ENCODE measurements at regions not wholly inside any gene's neighbourhood (a gene's known extent, or its start where the extent isn't known, plus 50 kb on each side); places are given as distances from the start of the nearest gene placed in this dataset.
"Not testable (repeated sequence)": the region's sequence is repeated elsewhere in the genome, so short reads cannot be mapped to it uniquely, and the experiment has no call there.

- H3K27me3 Mint-ChIP-seq (ENCODE audit: insufficient read depth, low read depth); DNase-seq (ENCODE audit: low spot score); H3K9me3 ChIP-seq (ENCODE audit: low read depth); H3K9ac ChIP-seq; H3K27ac Mint-ChIP-seq; H3K4me1 Mint-ChIP-seq; H3K4me3 Mint-ChIP-seq; H3K4me2 ChIP-seq; H3K4me3 ChIP-seq; H3K36me3 Mint-ChIP-seq; H3K27me3 ChIP-seq; H3K36me3 ChIP-seq; H3F3A ChIP-seq (ENCODE audit: low read depth); H3K27ac ChIP-seq; H2AFZ ChIP-seq (replicated peaks); H4K20me1 ChIP-seq (ENCODE audit: low read depth); H3K79me2 ChIP-seq (ENCODE audit: low read depth); H3K9me3 Mint-ChIP-seq; H3K4me1 ChIP-seq: not testable (repeated sequence)
Measured at GRCh38 chr2:90239769-90240168, 1548.3 kb downstream of the RPIA start.

GRCh38 chr2:90244902-90245765, 1553.7 kb downstream of the RPIA start:
- not testable (repeated sequence) for H3K4me3 ChIP-seq; H3K27ac Mint-ChIP-seq; H3K9ac ChIP-seq; H3F3A ChIP-seq (ENCODE audit: low read depth); H3K27me3 Mint-ChIP-seq (ENCODE audit: insufficient read depth, low read depth); H3K36me3 Mint-ChIP-seq; H3K79me2 ChIP-seq (ENCODE audit: low read depth); H3K4me1 ChIP-seq; H2AFZ ChIP-seq (replicated peaks); H3K27me3 ChIP-seq; H4K20me1 ChIP-seq (ENCODE audit: low read depth); DNase-seq (ENCODE audit: low spot score); H3K4me2 ChIP-seq; H3K9me3 Mint-ChIP-seq; H3K4me1 Mint-ChIP-seq; H3K36me3 ChIP-seq; H3K9me3 ChIP-seq (ENCODE audit: low read depth); H3K27ac ChIP-seq
- peak overlapping the region; percentile 79 for H3K4me3 Mint-ChIP-seq

- H3K27me3 Mint-ChIP-seq (ENCODE audit: insufficient read depth, low read depth); H2AFZ ChIP-seq (replicated peaks); H3K36me3 Mint-ChIP-seq; H4K20me1 ChIP-seq (ENCODE audit: low read depth); H3K27me3 ChIP-seq; H3K9me3 ChIP-seq (ENCODE audit: low read depth); H3K9me3 Mint-ChIP-seq; H3K4me1 Mint-ChIP-seq; H3K79me2 ChIP-seq (ENCODE audit: low read depth); H3K4me3 Mint-ChIP-seq; DNase-seq (ENCODE audit: low spot score); H3K4me3 ChIP-seq; H3K4me2 ChIP-seq; H3K27ac Mint-ChIP-seq; H3K4me1 ChIP-seq; H3K27ac ChIP-seq; H3K9ac ChIP-seq; H3F3A ChIP-seq (ENCODE audit: low read depth); H3K36me3 ChIP-seq: not testable (repeated sequence)
Measured at GRCh38 chr2:90248400-90248799, 1556.9 kb downstream of the RPIA start.

- not testable (repeated sequence) for H3K4me3 Mint-ChIP-seq; H3K9me3 Mint-ChIP-seq; H3K27me3 ChIP-seq; H2AFZ ChIP-seq (replicated peaks); H3K4me2 ChIP-seq; H3K4me1 Mint-ChIP-seq; H3F3A ChIP-seq (ENCODE audit: low read depth); DNase-seq (ENCODE audit: low spot score); H3K4me3 ChIP-seq; H3K4me1 ChIP-seq; H4K20me1 ChIP-seq (ENCODE audit: low read depth); H3K27me3 Mint-ChIP-seq (ENCODE audit: insufficient read depth, low read depth); H3K27ac Mint-ChIP-seq; H3K27ac ChIP-seq; H3K36me3 ChIP-seq; H3K36me3 Mint-ChIP-seq; H3K79me2 ChIP-seq (ENCODE audit: low read depth); H3K9ac ChIP-seq; H3K9me3 ChIP-seq (ENCODE audit: low read depth)
Measured at GRCh38 chr2:90250350-90250749, 1558.9 kb downstream of the RPIA start.

GRCh38 chr2:90251576-90251975, 1560.1 kb downstream of the RPIA start:
- H3K4me1 Mint-ChIP-seq; H3K79me2 ChIP-seq (ENCODE audit: low read depth); H3K27ac Mint-ChIP-seq; H3K27ac ChIP-seq; H3K9me3 ChIP-seq (ENCODE audit: low read depth); H3K4me3 Mint-ChIP-seq; H3K9ac ChIP-seq; H3K4me2 ChIP-seq; H4K20me1 ChIP-seq (ENCODE audit: low read depth); H3K36me3 ChIP-seq; H3K27me3 ChIP-seq; H3K4me3 ChIP-seq; DNase-seq (ENCODE audit: low spot score); H3K4me1 ChIP-seq; H3K9me3 Mint-ChIP-seq; H2AFZ ChIP-seq (replicated peaks); H3F3A ChIP-seq (ENCODE audit: low read depth); H3K27me3 Mint-ChIP-seq (ENCODE audit: insufficient read depth, low read depth); H3K36me3 Mint-ChIP-seq: not testable (repeated sequence)

- H3K27me3 Mint-ChIP-seq (ENCODE audit: insufficient read depth, low read depth); H3K4me3 Mint-ChIP-seq; H3F3A ChIP-seq (ENCODE audit: low read depth); H3K9ac ChIP-seq; H3K4me2 ChIP-seq; DNase-seq (ENCODE audit: low spot score); H3K27ac Mint-ChIP-seq; H3K36me3 ChIP-seq; H3K36me3 Mint-ChIP-seq; H3K9me3 ChIP-seq (ENCODE audit: low read depth); H3K4me3 ChIP-seq; H4K20me1 ChIP-seq (ENCODE audit: low read depth); H3K27me3 ChIP-seq; H3K4me1 Mint-ChIP-seq; H2AFZ ChIP-seq (replicated peaks); H3K27ac ChIP-seq; H3K79me2 ChIP-seq (ENCODE audit: low read depth); H3K4me1 ChIP-seq; H3K9me3 Mint-ChIP-seq: not testable (repeated sequence)
Measured at GRCh38 chr2:90253306-90253705, 1561.8 kb downstream of the RPIA start.

- H4K20me1 ChIP-seq (ENCODE audit: low read depth); H3K4me3 Mint-ChIP-seq; H3K27ac ChIP-seq; H3K9ac ChIP-seq; H3K9me3 ChIP-seq (ENCODE audit: low read depth); H3K4me3 ChIP-seq; H3K27me3 ChIP-seq; H3K36me3 ChIP-seq; H3F3A ChIP-seq (ENCODE audit: low read depth); H3K27me3 Mint-ChIP-seq (ENCODE audit: insufficient read depth, low read depth); H2AFZ ChIP-seq (replicated peaks); H3K9me3 Mint-ChIP-seq; DNase-seq (ENCODE audit: low spot score); H3K27ac Mint-ChIP-seq; H3K4me1 Mint-ChIP-seq; H3K4me1 ChIP-seq; H3K4me2 ChIP-seq; H3K36me3 Mint-ChIP-seq; H3K79me2 ChIP-seq (ENCODE audit: low read depth): not testable (repeated sequence)
Measured at GRCh38 chr2:90266888-90267287, 1575.4 kb downstream of the RPIA start.

GRCh38 chr2:90287751-90288150, 1596.3 kb downstream of the RPIA start:
- not testable (repeated sequence) for H3K79me2 ChIP-seq (ENCODE audit: low read depth); H3F3A ChIP-seq (ENCODE audit: low read depth); H2AFZ ChIP-seq (replicated peaks); H3K36me3 ChIP-seq; H3K36me3 Mint-ChIP-seq; H3K27me3 Mint-ChIP-seq (ENCODE audit: insufficient read depth, low read depth); H3K27ac Mint-ChIP-seq; DNase-seq (ENCODE audit: low spot score); H3K4me2 ChIP-seq; H3K4me1 Mint-ChIP-seq; H3K9ac ChIP-seq; H3K27me3 ChIP-seq; H3K4me3 ChIP-seq; H3K4me3 Mint-ChIP-seq; H3K9me3 Mint-ChIP-seq; H4K20me1 ChIP-seq (ENCODE audit: low read depth); H3K9me3 ChIP-seq (ENCODE audit: low read depth); H3K4me1 ChIP-seq; H3K27ac ChIP-seq
